GM23248 (cell line): ENCODE measurements at regions not wholly inside any gene's neighbourhood (a gene's known extent, or its start where the extent isn't known, plus 50 kb on each side); places are given as distances from the start of the nearest gene placed in this dataset.

ENCODE experiments used
- DNase-seq: peaks from one replicate; pipeline ENCODE4 v3.0.0-alpha.2; 2015
- H2AFZ ChIP-seq: fragments of 200-600 bp; sonication (generic); 2 replicates; pipeline ENCODE4 v1.6.1; 2016; ENCODE audit warnings: antibody characterized with exemption
- H3F3A ChIP-seq: fragments of 200-600 bp; sonication (generic); 2 replicates; pipeline ENCODE4 v1.6.1; 2016; ENCODE audit warnings: mild to moderate bottlenecking, antibody characterized with exemption, mixed run types; ENCODE audit not compliant: insufficient read depth
- H3K27ac ChIP-seq: fragments of 200-600 bp; sonication (generic); 2 replicates; pipeline ENCODE4 v1.5.1; 2016; ENCODE audit warnings: mild to moderate bottlenecking
- H3K27me3 ChIP-seq: fragments of 200-600 bp; sonication (generic); replicated peaks from 2 replicates; pipeline ENCODE4 v1.6.1; 2016; ENCODE audit warnings: mild to moderate bottlenecking; ENCODE audit not compliant: insufficient read depth
- H3K36me3 ChIP-seq: fragments of 200-600 bp; sonication (generic); 2 replicates; pipeline ENCODE4 v1.6.1; 2016; ENCODE audit warnings: low read depth, mild to moderate bottlenecking
- H3K4me1 ChIP-seq: fragments of 200-600 bp; sonication (generic); 2 replicates; pipeline ENCODE4 v1.6.1; 2016; ENCODE audit warnings: mild to moderate bottlenecking; ENCODE audit not compliant: insufficient read depth
- H3K4me2 ChIP-seq: fragments of 200-600 bp; sonication (generic); one replicate; pipeline ENCODE4 v1.6.1; 2016; ENCODE audit warnings: mild to moderate bottlenecking; ENCODE audit not compliant: unreplicated experiment
- H3K4me3 ChIP-seq: fragments of 200-600 bp; sonication (generic); 2 replicates; pipeline ENCODE4 v1.5.1; 2016; ENCODE audit warnings: mild to moderate bottlenecking
- H3K79me2 ChIP-seq: fragments of 200-600 bp; sonication (generic); 2 replicates; pipeline ENCODE4 v1.6.1; 2016; ENCODE audit warnings: mild to moderate bottlenecking; ENCODE audit not compliant: insufficient read depth
- H3K9ac ChIP-seq: fragments of 200-600 bp; sonication (generic); 2 replicates; pipeline ENCODE4 v1.6.1; 2016; ENCODE audit warnings: mild to moderate bottlenecking
- H3K9me2 ChIP-seq: fragments of 200-600 bp; sonication (generic); 2 replicates; pipeline ENCODE4 v1.6.1; 2016; ENCODE audit warnings: mixed run types, mild to moderate bottlenecking, moderate library complexity; ENCODE audit not compliant: insufficient read depth
- H3K9me3 ChIP-seq: fragments of 200-600 bp; sonication (generic); one replicate; pipeline ENCODE4 v1.6.1; 2017; ENCODE audit warnings: low read depth
- H4K20me1 ChIP-seq: fragments of 200-600 bp; sonication (generic); 2 replicates; pipeline ENCODE4 v1.6.0; 2016; ENCODE audit not compliant: insufficient read depth
- EZH2 ChIP-seq: fragments of 200-600 bp; sonication (generic); IDR thresholded peaks from 2 replicates; pipeline ENCODE4 v1.6.1; 2018; ENCODE audit warnings: antibody characterized with exemption, mild to moderate bottlenecking; ENCODE audit not compliant: insufficient read depth, poor library complexity, severe bottlenecking
- EZH2phosphoT487 ChIP-seq: fragments of 200-600 bp; sonication (generic); IDR thresholded peaks from 2 replicates; pipeline ENCODE4 v1.6.1; 2018; ENCODE audit warnings: antibody characterized with exemption, moderate library complexity, mild to moderate bottlenecking, low read depth; ENCODE audit not compliant: insufficient read depth
- WGBS, 2 experiments: methylation state at CpG; one replicate each; pipeline ENCODE4 v1.1.6; 2015 to 2017; ENCODE audit warnings: low lambda C conversion rate in 2 of 2, low coverage in 1 of 2; ENCODE audit errors: missing lambda C conversion rate in 2 of 2; 5-methylcytosine and 5-hydroxymethylcytosine counted together
- in situ Hi-C: fragments of 300-500 bp; cut with MboI; formaldehyde crosslinking; loops from 2 replicates; pipeline ENCODE4 v1.15.0; 2020

DNA sequence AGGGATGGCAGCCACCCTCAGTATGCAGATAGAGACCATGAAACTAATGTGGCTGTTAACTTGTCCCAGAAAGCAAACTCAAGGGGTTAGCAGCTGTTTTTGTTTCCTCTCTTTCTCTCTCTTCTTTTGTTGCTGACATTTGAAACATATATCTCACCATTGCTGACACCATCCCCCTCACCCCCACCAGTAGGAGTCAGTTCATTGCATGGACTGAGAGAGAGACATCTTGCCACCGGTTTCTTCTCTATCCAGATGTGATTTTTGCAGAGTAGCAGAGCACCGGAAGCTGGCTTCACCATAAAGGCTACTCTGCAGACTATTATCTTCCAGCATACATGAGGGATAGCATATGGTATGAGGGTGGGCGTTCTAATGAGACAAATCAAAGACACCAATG lies 177.1 kb upstream of the FRG1 start:
- DNase-seq = no peak
- no peak for TF ChIP-seq EZH2
- no peak for TF ChIP-seq EZH2phosphoT487
- in situ Hi-C loops = no loop called here
- no peak overlapping the region for H3K4me2 ChIP-seq
- no peaks in the 10 kb centered on the region for H3K4me1 ChIP-seq
- no peaks in the 10 kb centered on the region for H3K9me2 ChIP-seq
- H2AFZ ChIP-seq = no peak overlapping the region
- no peaks in the 10 kb centered on the region for H3K79me2 ChIP-seq
- H3K4me3 ChIP-seq = no peak overlapping the region
- 10 to 11% methylated on average over 3 of the region's 3 CpGs for WGBS, 2 experiments
- H4K20me1 ChIP-seq = no peaks in the 10 kb centered on the region
- no peaks in the 10 kb centered on the region for H3F3A ChIP-seq
- H3K9ac ChIP-seq = no peak overlapping the region
- H3K27ac ChIP-seq = no peak overlapping the region
- H3K27me3 ChIP-seq = no peaks in the 10 kb centered on the region
- H3K36me3 ChIP-seq = no peaks in the 10 kb centered on the region
- H3K9me3 ChIP-seq = no peaks in the 10 kb centered on the region

DNA sequence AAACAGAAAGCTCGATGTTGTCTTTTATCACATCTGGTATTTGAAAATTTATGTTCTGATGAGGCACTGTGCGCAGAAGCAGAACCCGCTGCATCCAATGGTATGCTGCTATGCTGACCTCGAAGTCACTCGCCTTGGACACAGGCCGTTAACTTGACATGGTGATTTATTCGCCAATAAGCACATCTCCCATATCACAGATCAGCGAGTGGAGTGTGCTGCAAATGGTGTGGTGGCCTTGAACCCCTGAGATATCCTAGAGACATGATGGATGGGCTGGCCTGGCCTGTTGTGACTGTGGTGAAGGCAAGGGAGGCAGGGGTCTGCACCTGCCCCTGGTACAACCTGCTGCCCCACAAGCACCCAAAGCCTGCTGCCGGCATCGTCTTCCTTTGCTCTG lies 175.4 kb upstream of the FRG1 start:
- H3K9me3 ChIP-seq = no peaks in the 10 kb centered on the region
- in situ Hi-C loops = no loop called here
- H3K9me2 ChIP-seq = no peaks in the 10 kb centered on the region
- H3F3A ChIP-seq = no peaks in the 10 kb centered on the region
- no peak overlapping the region for H3K4me3 ChIP-seq
- no peaks in the 10 kb centered on the region for H3K27me3 ChIP-seq
- no peak overlapping the region for H3K27ac ChIP-seq
- H2AFZ ChIP-seq = no peak overlapping the region
- DNase-seq = no peak
- H4K20me1 ChIP-seq = no peaks in the 10 kb centered on the region
- H3K36me3 ChIP-seq = no peaks in the 10 kb centered on the region
- H3K9ac ChIP-seq = no peak overlapping the region
- no peaks in the 10 kb centered on the region for H3K4me1 ChIP-seq
- TF ChIP-seq EZH2phosphoT487 (no peak), EZH2 (no peak)
- 40 to 44% methylated on average over 10 of the region's 10 CpGs for WGBS, 2 experiments
- no peak overlapping the region for H3K4me2 ChIP-seq
- no peaks in the 10 kb centered on the region for H3K79me2 ChIP-seq

DNA sequence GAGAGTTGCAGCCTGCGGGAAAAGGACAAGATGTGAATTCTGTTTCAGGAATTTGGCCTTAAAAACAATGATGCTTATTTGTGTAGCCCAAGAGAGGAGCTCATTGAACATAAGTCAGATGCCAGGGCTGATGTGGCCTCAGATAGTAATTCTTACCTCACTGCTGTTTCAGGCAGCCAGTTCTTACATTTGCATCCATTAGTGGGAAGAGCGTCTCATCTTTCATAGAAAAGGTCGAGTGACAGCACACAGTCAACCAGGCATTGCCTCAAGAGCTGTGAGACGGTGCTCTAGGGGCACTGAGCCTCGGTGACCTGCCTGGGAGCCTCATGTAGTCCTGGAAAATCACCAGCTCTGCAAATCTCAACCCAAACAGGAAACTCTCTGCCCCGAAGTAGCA lies 174.9 kb upstream of the FRG1 start:
- Histone ChIP-seq H3K9me3 (no peaks in the 10 kb centered on the region), H2AFZ (no peak overlapping the region), H3K36me3 (no peaks in the 10 kb centered on the region), H3K27ac (no peak overlapping the region), H3K4me3 (no peak overlapping the region), H3K9me2 (no peaks in the 10 kb centered on the region), H4K20me1 (no peaks in the 10 kb centered on the region), H3K4me2 (no peak overlapping the region), H3F3A (no peaks in the 10 kb centered on the region), H3K27me3 (no peaks in the 10 kb centered on the region), H3K4me1 (no peaks in the 10 kb centered on the region), H3K79me2 (no peaks in the 10 kb centered on the region), H3K9ac (no peak overlapping the region)
- in situ Hi-C loops = no loop called here
- TF ChIP-seq EZH2phosphoT487 (no peak), EZH2 (no peak)
- WGBS, 2 experiments = 14 to 17% methylated on average over 6 of the region's 6 CpGs
- no peak for DNase-seq

DNA sequence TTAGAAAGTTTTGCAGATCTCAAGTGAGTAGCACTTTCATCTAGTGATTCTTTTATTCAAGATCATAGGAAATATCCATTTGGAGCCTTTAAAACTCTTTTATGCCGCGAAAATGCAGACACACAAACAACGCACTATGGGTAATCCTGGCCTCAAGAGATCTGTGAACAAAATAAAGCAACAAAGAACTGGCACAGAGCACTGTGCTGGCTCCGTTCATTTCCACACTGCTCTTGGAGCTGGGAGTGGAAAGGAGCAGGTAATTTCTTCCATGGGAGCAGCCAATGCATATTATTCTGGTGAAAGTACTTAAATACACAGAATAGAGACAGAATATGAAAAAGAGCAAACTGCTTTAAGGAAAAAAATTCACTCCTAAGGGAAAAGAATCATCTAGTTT lies 172.7 kb upstream of the FRG1 start:
- DNase-seq = no peak
- Histone ChIP-seq H4K20me1 (no peaks in the 10 kb centered on the region), H3K27me3 (no peaks in the 10 kb centered on the region), H3K4me2 (no peak overlapping the region), H3K27ac (no peak overlapping the region), H2AFZ (no peak overlapping the region), H3K79me2 (no peaks in the 10 kb centered on the region), H3K36me3 (no peaks in the 10 kb centered on the region), H3K4me1 (no peaks in the 10 kb centered on the region), H3F3A (no peaks in the 10 kb centered on the region), H3K4me3 (no peak overlapping the region), H3K9me2 (no peaks in the 10 kb centered on the region), H3K9ac (no peak overlapping the region), H3K9me3 (no peaks in the 10 kb centered on the region)
- in situ Hi-C loops = no loop called here
- TF ChIP-seq EZH2 = no peak
- no peak for TF ChIP-seq EZH2phosphoT487
- 6 to 20% methylated on average over 4 of the region's 4 CpGs for WGBS, 2 experiments

DNA sequence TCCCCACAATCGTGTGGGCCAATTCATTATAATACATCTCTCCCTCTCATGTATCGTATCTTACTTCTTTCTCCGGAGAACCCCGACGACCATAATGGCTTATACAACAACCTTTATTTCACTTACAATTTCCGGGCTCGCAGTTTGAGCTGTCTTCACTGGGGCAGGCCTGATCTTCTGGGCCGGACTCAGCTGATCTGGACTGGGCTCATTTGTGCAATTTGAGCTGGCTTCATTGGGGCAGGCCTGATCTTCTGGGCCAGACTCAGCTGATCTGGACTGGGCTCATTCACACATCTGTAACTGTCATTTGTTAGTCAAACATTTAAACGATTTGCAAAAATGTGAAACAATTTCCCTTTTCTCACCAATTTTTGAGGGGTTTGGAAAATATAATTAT lies 171.5 kb upstream of the FRG1 start:
- WGBS, 2 experiments = 33 to 36% methylated on average over 9 of the region's 9 CpGs
- in situ Hi-C loops = no loop called here

More for the DNA sequence above, 171.5 kb upstream of the FRG1 start:
- no peaks in the 10 kb centered on the region for H3K9me3 ChIP-seq
- no peaks in the 10 kb centered on the region for H3K4me1 ChIP-seq
- no peaks in the 10 kb centered on the region for H3K9me2 ChIP-seq
- H3K4me2 ChIP-seq = no peak overlapping the region
- H2AFZ ChIP-seq = no peak overlapping the region
- no peaks in the 10 kb centered on the region for H3K36me3 ChIP-seq
- H3K9ac ChIP-seq = no peak overlapping the region
- no peaks in the 10 kb centered on the region for H4K20me1 ChIP-seq
- no peak overlapping the region for H3K27ac ChIP-seq
- no peak overlapping the region for H3K4me3 ChIP-seq
- TF ChIP-seq EZH2 (no peak), EZH2phosphoT487 (no peak)
- H3K27me3 ChIP-seq = no peaks in the 10 kb centered on the region
- no peaks in the 10 kb centered on the region for H3F3A ChIP-seq
- no peaks in the 10 kb centered on the region for H3K79me2 ChIP-seq
- DNase-seq = no peak
